GM23338 (cell line): ENCODE measurements at regions not wholly inside any gene's neighbourhood (a gene's known extent, or its start where the extent isn't known, plus 50 kb on each side); places are given as distances from the start of the nearest gene placed in this dataset.

Experiments
- ATAC-seq: fragments of 200-7000 bp; cut with Tn5 transposase; 3 replicates; pipeline ENCODE4 v1.9.1; 2020
- DNase-seq: peaks from one replicate; pipeline ENCODE4 v3.0.0-alpha.2; 2015; ENCODE audit warnings: low spot score
- H2AFZ ChIP-seq: fragments of 200-600 bp; sonication (generic); 2 replicates; pipeline ENCODE4 v1.8.0; 2016; ENCODE audit warnings: antibody characterized with exemption, mild to moderate bottlenecking, moderate library complexity
- H3F3A ChIP-seq: fragments of 200-600 bp; sonication (generic); replicated peaks from 2 replicates; pipeline ENCODE4 v1.8.0; 2017; ENCODE audit warnings: antibody characterized with exemption, mixed run types, low read depth
- H3K27ac ChIP-seq: fragments of 200-600 bp; sonication (generic); 2 replicates; pipeline ENCODE4 v1.6.1; 2016; ENCODE audit warnings: low read depth
- H3K27me3 ChIP-seq: fragments of 200-600 bp; sonication (generic); 2 replicates; pipeline ENCODE4 v1.8.0; 2016; ENCODE audit warnings: mild to moderate bottlenecking, mixed run types, moderate library complexity; ENCODE audit not compliant: insufficient read depth
- H3K36me3 ChIP-seq: fragments of 200-600 bp; sonication (generic); 2 replicates; pipeline ENCODE4 v1.8.0; 2016; ENCODE audit warnings: mild to moderate bottlenecking; ENCODE audit not compliant: insufficient read depth
- H3K4me1 ChIP-seq: fragments of 200-600 bp; sonication (generic); 2 replicates; pipeline ENCODE4 v1.8.0; 2016; ENCODE audit warnings: mild to moderate bottlenecking, moderate library complexity; ENCODE audit not compliant: insufficient read depth
- H3K4me2 ChIP-seq: fragments of 200-600 bp; sonication (generic); 2 replicates; pipeline ENCODE4 v1.7.1; 2017; ENCODE audit warnings: mixed run types
- H3K4me3 ChIP-seq: fragments of 200-600 bp; sonication (generic); 2 replicates; pipeline ENCODE4 v1.6.1; 2016; ENCODE audit warnings: mixed run types
- H3K79me2 ChIP-seq: fragments of 200-600 bp; sonication (generic); replicated peaks from 2 replicates; pipeline ENCODE4 v1.8.0; 2017; ENCODE audit warnings: mild to moderate bottlenecking; ENCODE audit not compliant: insufficient read depth
- H3K9me2 ChIP-seq: fragments of 200-600 bp; sonication (generic); 2 replicates; pipeline ENCODE4 v1.8.0; 2017; ENCODE audit not compliant: insufficient read depth
- H4K20me1 ChIP-seq: fragments of 200-600 bp; sonication (generic); replicated peaks from 2 replicates; pipeline ENCODE4 v1.8.0; 2017; ENCODE audit warnings: mild to moderate bottlenecking; ENCODE audit not compliant: insufficient read depth
- H3K27ac Mint-ChIP-seq: 2 replicates; pipeline ENCODE4 v1.8.0; 2020; ENCODE audit warnings: inconsistent platforms, mild to moderate bottlenecking, moderate library complexity, mixed read lengths
- H3K27me3 Mint-ChIP-seq: 3 replicates; pipeline ENCODE4 v1.8.0; 2022; ENCODE audit warnings: low read depth, mild to moderate bottlenecking, moderate library complexity, mixed read lengths, inconsistent platforms; ENCODE audit not compliant: insufficient read depth, poor library complexity
- H3K36me3 Mint-ChIP-seq: 3 replicates; pipeline ENCODE4 v1.8.0; 2021; ENCODE audit warnings: low read depth, mild to moderate bottlenecking, inconsistent platforms, moderate library complexity, mixed read lengths
- H3K4me1 Mint-ChIP-seq: 3 replicates; pipeline ENCODE4 v1.8.0; 2020; ENCODE audit warnings: mild to moderate bottlenecking, inconsistent platforms, mixed read lengths
- H3K4me3 Mint-ChIP-seq: 3 replicates; pipeline ENCODE4 v1.8.0; 2021; ENCODE audit warnings: moderate library complexity, mild to moderate bottlenecking, inconsistent platforms, mixed read lengths
- H3K9me3 Mint-ChIP-seq: 3 replicates; pipeline ENCODE4 v1.8.0; 2020; ENCODE audit warnings: moderate library complexity, mild to moderate bottlenecking, inconsistent platforms, mixed read lengths
- CREB1 ChIP-seq: fragments of 250-450 bp; sonication (Bioruptor Pico); IDR thresholded peaks from 2 replicates; pipeline ENCODE4 v1.5.0; 2020; ENCODE audit warnings: low read depth, mild to moderate bottlenecking, moderate library complexity
- EZH2 ChIP-seq: fragments of 200-600 bp; sonication (generic); IDR thresholded peaks from one replicate; pipeline ENCODE4 v1.8.0; 2017; ENCODE audit warnings: antibody characterized with exemption, mild to moderate bottlenecking, low read depth; ENCODE audit not compliant: unreplicated experiment
- EZH2phosphoT487 ChIP-seq: fragments of 200-600 bp; sonication (generic); IDR thresholded peaks from one replicate; pipeline ENCODE4 v1.8.1; 2018; ENCODE audit warnings: antibody characterized with exemption; ENCODE audit not compliant: unreplicated experiment
- JUNB ChIP-seq: IDR thresholded peaks from one replicate; pipeline ENCODE4 v1.6.1; 2016; ENCODE audit warnings: antibody characterized with exemption; ENCODE audit not compliant: unreplicated experiment
- NANOG ChIP-seq: IDR thresholded peaks from 2 replicates; pipeline ENCODE4 v1.6.1; 2016; ENCODE audit warnings: antibody characterized with exemption, borderline replicate concordance
- POLR2AphosphoS5 ChIP-seq: IDR thresholded peaks from 2 replicates; pipeline ENCODE4 v1.6.1; 2016; ENCODE audit warnings: antibody characterized with exemption, low read depth
- STAT1 ChIP-seq: IDR thresholded peaks from one replicate; pipeline ENCODE4 v1.6.1; 2016; ENCODE audit warnings: antibody characterized with exemption; ENCODE audit not compliant: unreplicated experiment
- ZNF114 ChIP-seq: fragments of 250-450 bp; sonication (Bioruptor Pico); IDR thresholded peaks from 2 replicates; pipeline ENCODE4 v1.5.0; 2020; ENCODE audit warnings: mild to moderate bottlenecking, moderate library complexity
- ZNF331 ChIP-seq: fragments of 250-450 bp; sonication (Bioruptor Pico); IDR thresholded peaks from 2 replicates; pipeline ENCODE4 v1.5.0; 2020; ENCODE audit warnings: low read depth, mild to moderate bottlenecking, moderate library complexity
- TF ChIP-seq, protein P1 (sequence below): fragments of 250-450 bp; sonication (Bioruptor Pico); IDR thresholded peaks from 2 replicates; pipeline ENCODE4 v1.5.0; 2020; ENCODE audit warnings: mild to moderate bottlenecking, moderate library complexity
- TF ChIP-seq, protein P2 (sequence below): IDR thresholded peaks from 2 replicates; pipeline ENCODE4 v1.6.1; 2016; ENCODE audit warnings: antibody characterized with exemption
- TF ChIP-seq, protein P3 (sequence below): IDR thresholded peaks from one replicate; pipeline ENCODE4 v1.6.1; 2018; ENCODE audit warnings: antibody characterized with exemption; ENCODE audit not compliant: unreplicated experiment
- TF ChIP-seq, protein P4 (sequence below), 2 experiments: fragments of 200-600 bp in 1 of 2; sonication (generic) in 1 of 2; conservative IDR thresholded peaks; 2 replicates each; pipeline versions ENCODE4 v1.5.1 to v1.6.1; 2016 to 2017; ENCODE audit warnings: antibody characterized with exemption in 2 of 2, low read depth in 2 of 2, mild to moderate bottlenecking in 2 of 2, moderate library complexity in 1 of 2

DNA sequence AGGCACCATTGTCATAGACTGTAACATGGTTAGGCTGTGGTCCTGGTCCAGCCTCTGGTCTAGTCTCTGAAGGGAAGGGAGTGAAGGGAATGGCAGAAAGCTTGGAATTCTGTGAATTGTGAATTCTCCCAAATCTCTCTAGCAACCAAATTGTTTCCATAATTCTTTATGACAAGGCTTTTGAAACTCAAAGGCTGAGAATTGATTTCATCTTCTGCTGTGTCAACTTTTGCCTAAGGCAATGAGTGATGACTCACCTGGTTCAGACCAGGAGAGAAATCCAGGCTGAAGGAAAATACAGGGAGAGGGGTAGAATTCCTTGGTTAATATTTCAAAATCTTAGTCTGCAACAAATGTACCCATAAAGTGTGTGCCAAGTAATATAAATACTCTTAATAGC lies 82.6 kb upstream of the ADPGK start:
- Histone ChIP-seq H3F3A (no peaks in the 10 kb centered on the region), H4K20me1 (no peaks in the 10 kb centered on the region), H2AFZ (no peak overlapping the region), H3K4me2 (no peak overlapping the region), H3K27me3 (no peaks in the 10 kb centered on the region), H3K4me1 (no peaks in the 10 kb centered on the region), H3K79me2 (no peaks in the 10 kb centered on the region), H3K36me3 (no peaks in the 10 kb centered on the region), H3K27ac (no peak overlapping the region), H3K4me3 (no peak overlapping the region), H3K9me2 (0 out of 2 replicates have a peak, but pooled peaks cover 7% of the 10 kb centered on the region)
- Mint-ChIP-seq H3K36me3 (no peaks in the 10 kb centered on the region), H3K27me3 (peaks cover 3% of the 10 kb centered on the region), H3K27ac (no peak overlapping the region), H3K4me1 (no peaks in the 10 kb centered on the region), H3K4me3 (no peak overlapping the region), H3K9me3 (no peaks in the 10 kb centered on the region)
- DNase-seq (no peak), ATAC-seq (no peak)
- no peak for TF ChIP-seq EZH2phosphoT487
- TF ChIP-seq, protein P1, sequence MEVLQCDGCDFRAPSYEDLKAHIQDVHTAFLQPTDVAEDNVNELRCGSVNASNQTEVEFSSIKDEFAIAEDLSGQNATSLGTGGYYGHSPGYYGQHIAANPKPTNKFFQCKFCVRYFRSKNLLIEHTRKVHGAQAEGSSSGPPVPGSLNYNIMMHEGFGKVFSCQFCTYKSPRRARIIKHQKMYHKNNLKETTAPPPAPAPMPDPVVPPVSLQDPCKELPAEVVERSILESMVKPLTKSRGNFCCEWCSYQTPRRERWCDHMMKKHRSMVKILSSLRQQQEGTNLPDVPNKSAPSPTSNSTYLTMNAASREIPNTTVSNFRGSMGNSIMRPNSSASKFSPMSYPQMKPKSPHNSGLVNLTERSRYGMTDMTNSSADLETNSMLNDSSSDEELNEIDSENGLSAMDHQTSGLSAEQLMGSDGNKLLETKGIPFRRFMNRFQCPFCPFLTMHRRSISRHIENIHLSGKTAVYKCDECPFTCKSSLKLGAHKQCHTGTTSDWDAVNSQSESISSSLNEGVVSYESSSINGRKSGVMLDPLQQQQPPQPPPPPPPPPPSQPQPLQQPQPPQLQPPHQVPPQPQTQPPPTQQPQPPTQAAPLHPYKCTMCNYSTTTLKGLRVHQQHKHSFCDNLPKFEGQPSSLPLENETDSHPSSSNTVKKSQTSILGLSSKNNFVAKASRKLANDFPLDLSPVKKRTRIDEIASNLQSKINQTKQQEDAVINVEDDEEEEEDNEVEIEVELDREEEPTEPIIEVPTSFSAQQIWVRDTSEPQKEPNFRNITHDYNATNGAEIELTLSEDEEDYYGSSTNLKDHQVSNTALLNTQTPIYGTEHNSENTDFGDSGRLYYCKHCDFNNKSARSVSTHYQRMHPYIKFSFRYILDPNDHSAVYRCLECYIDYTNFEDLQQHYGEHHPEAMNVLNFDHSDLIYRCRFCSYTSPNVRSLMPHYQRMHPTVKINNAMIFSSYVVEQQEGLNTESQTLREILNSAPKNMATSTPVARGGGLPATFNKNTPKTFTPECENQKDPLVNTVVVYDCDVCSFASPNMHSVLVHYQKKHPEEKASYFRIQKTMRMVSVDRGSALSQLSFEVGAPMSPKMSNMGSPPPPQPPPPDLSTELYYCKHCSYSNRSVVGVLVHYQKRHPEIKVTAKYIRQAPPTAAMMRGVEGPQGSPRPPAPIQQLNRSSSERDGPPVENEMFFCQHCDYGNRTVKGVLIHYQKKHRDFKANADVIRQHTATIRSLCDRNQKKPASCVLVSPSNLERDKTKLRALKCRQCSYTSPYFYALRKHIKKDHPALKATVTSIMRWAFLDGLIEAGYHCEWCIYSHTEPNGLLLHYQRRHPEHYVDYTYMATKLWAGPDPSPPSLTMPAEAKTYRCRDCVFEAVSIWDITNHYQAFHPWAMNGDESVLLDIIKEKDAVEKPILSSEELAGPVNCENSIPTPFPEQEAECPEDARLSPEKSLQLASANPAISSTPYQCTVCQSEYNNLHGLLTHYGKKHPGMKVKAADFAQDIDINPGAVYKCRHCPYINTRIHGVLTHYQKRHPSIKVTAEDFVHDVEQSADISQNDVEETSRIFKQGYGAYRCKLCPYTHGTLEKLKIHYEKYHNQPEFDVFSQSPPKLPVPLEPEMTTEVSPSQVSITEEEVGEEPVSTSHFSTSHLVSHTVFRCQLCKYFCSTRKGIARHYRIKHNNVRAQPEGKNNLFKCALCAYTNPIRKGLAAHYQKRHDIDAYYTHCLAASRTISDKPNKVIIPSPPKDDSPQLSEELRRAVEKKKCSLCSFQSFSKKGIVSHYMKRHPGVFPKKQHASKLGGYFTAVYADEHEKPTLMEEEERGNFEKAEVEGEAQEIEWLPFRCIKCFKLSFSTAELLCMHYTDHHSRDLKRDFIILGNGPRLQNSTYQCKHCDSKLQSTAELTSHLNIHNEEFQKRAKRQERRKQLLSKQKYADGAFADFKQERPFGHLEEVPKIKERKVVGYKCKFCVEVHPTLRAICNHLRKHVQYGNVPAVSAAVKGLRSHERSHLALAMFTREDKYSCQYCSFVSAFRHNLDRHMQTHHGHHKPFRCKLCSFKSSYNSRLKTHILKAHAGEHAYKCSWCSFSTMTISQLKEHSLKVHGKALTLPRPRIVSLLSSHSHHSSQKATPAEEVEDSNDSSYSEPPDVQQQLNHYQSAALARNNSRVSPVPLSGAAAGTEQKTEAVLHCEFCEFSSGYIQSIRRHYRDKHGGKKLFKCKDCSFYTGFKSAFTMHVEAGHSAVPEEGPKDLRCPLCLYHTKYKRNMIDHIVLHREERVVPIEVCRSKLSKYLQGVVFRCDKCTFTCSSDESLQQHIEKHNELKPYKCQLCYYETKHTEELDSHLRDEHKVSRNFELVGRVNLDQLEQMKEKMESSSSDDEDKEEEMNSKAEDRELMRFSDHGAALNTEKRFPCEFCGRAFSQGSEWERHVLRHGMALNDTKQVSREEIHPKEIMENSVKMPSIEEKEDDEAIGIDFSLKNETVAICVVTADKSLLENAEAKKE = no peak
- TF ChIP-seq, protein P2, sequence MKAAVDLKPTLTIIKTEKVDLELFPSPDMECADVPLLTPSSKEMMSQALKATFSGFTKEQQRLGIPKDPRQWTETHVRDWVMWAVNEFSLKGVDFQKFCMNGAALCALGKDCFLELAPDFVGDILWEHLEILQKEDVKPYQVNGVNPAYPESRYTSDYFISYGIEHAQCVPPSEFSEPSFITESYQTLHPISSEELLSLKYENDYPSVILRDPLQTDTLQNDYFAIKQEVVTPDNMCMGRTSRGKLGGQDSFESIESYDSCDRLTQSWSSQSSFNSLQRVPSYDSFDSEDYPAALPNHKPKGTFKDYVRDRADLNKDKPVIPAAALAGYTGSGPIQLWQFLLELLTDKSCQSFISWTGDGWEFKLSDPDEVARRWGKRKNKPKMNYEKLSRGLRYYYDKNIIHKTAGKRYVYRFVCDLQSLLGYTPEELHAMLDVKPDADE = no peak
- TF ChIP-seq, protein P3, sequence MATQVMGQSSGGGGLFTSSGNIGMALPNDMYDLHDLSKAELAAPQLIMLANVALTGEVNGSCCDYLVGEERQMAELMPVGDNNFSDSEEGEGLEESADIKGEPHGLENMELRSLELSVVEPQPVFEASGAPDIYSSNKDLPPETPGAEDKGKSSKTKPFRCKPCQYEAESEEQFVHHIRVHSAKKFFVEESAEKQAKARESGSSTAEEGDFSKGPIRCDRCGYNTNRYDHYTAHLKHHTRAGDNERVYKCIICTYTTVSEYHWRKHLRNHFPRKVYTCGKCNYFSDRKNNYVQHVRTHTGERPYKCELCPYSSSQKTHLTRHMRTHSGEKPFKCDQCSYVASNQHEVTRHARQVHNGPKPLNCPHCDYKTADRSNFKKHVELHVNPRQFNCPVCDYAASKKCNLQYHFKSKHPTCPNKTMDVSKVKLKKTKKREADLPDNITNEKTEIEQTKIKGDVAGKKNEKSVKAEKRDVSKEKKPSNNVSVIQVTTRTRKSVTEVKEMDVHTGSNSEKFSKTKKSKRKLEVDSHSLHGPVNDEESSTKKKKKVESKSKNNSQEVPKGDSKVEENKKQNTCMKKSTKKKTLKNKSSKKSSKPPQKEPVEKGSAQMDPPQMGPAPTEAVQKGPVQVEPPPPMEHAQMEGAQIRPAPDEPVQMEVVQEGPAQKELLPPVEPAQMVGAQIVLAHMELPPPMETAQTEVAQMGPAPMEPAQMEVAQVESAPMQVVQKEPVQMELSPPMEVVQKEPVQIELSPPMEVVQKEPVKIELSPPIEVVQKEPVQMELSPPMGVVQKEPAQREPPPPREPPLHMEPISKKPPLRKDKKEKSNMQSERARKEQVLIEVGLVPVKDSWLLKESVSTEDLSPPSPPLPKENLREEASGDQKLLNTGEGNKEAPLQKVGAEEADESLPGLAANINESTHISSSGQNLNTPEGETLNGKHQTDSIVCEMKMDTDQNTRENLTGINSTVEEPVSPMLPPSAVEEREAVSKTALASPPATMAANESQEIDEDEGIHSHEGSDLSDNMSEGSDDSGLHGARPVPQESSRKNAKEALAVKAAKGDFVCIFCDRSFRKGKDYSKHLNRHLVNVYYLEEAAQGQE = no peak
- TF ChIP-seq STAT1 = no peak
- TF ChIP-seq EZH2 = no peak
- no peak for TF ChIP-seq ZNF331 (CRISPR knock-in tag)
- TF ChIP-seq CREB1 (CRISPR knock-in tag) = no peak
- TF ChIP-seq ZNF114 (CRISPR knock-in tag) = no peak
- no peak for TF ChIP-seq POLR2AphosphoS5
- no peak for TF ChIP-seq JUNB
- TF ChIP-seq, protein P4, sequence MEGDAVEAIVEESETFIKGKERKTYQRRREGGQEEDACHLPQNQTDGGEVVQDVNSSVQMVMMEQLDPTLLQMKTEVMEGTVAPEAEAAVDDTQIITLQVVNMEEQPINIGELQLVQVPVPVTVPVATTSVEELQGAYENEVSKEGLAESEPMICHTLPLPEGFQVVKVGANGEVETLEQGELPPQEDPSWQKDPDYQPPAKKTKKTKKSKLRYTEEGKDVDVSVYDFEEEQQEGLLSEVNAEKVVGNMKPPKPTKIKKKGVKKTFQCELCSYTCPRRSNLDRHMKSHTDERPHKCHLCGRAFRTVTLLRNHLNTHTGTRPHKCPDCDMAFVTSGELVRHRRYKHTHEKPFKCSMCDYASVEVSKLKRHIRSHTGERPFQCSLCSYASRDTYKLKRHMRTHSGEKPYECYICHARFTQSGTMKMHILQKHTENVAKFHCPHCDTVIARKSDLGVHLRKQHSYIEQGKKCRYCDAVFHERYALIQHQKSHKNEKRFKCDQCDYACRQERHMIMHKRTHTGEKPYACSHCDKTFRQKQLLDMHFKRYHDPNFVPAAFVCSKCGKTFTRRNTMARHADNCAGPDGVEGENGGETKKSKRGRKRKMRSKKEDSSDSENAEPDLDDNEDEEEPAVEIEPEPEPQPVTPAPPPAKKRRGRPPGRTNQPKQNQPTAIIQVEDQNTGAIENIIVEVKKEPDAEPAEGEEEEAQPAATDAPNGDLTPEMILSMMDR (conservative IDR thresholded peaks at IDR 0.05; ENCODE audit: low read depth in 2 of 2) = no peak
- TF ChIP-seq NANOG = no peak
